GM23338 (cell line): ENCODE measurements at regions not wholly inside any gene's neighbourhood (a gene's known extent, or its start where the extent isn't known, plus 50 kb on each side); places are given as distances from the start of the nearest gene placed in this dataset.

Experiments used
- ATAC-seq: fragments of 200-7000 bp; cut with Tn5 transposase; 3 replicates; pipeline ENCODE4 v1.9.1; 2020
- DNase-seq: peaks from one replicate; pipeline ENCODE4 v3.0.0-alpha.2; 2015; ENCODE audit warnings: low spot score
- H2AFZ ChIP-seq: fragments of 200-600 bp; sonication (generic); 2 replicates; pipeline ENCODE4 v1.8.0; 2016; ENCODE audit warnings: antibody characterized with exemption, mild to moderate bottlenecking, moderate library complexity
- H3F3A ChIP-seq: fragments of 200-600 bp; sonication (generic); replicated peaks from 2 replicates; pipeline ENCODE4 v1.8.0; 2017; ENCODE audit warnings: antibody characterized with exemption, mixed run types, low read depth
- H3K27ac ChIP-seq: fragments of 200-600 bp; sonication (generic); 2 replicates; pipeline ENCODE4 v1.6.1; 2016; ENCODE audit warnings: low read depth
- H3K27me3 ChIP-seq: fragments of 200-600 bp; sonication (generic); 2 replicates; pipeline ENCODE4 v1.8.0; 2016; ENCODE audit warnings: mild to moderate bottlenecking, mixed run types, moderate library complexity; ENCODE audit not compliant: insufficient read depth
- H3K36me3 ChIP-seq: fragments of 200-600 bp; sonication (generic); 2 replicates; pipeline ENCODE4 v1.8.0; 2016; ENCODE audit warnings: mild to moderate bottlenecking; ENCODE audit not compliant: insufficient read depth
- H3K4me1 ChIP-seq: fragments of 200-600 bp; sonication (generic); 2 replicates; pipeline ENCODE4 v1.8.0; 2016; ENCODE audit warnings: mild to moderate bottlenecking, moderate library complexity; ENCODE audit not compliant: insufficient read depth
- H3K4me2 ChIP-seq: fragments of 200-600 bp; sonication (generic); 2 replicates; pipeline ENCODE4 v1.7.1; 2017; ENCODE audit warnings: mixed run types
- H3K4me3 ChIP-seq: fragments of 200-600 bp; sonication (generic); 2 replicates; pipeline ENCODE4 v1.6.1; 2016; ENCODE audit warnings: mixed run types
- H3K79me2 ChIP-seq: fragments of 200-600 bp; sonication (generic); replicated peaks from 2 replicates; pipeline ENCODE4 v1.8.0; 2017; ENCODE audit warnings: mild to moderate bottlenecking; ENCODE audit not compliant: insufficient read depth
- H3K9me2 ChIP-seq: fragments of 200-600 bp; sonication (generic); 2 replicates; pipeline ENCODE4 v1.8.0; 2017; ENCODE audit not compliant: insufficient read depth
- H4K20me1 ChIP-seq: fragments of 200-600 bp; sonication (generic); replicated peaks from 2 replicates; pipeline ENCODE4 v1.8.0; 2017; ENCODE audit warnings: mild to moderate bottlenecking; ENCODE audit not compliant: insufficient read depth
- H3K27ac Mint-ChIP-seq: 2 replicates; pipeline ENCODE4 v1.8.0; 2020; ENCODE audit warnings: inconsistent platforms, mild to moderate bottlenecking, moderate library complexity, mixed read lengths
- H3K27me3 Mint-ChIP-seq: 3 replicates; pipeline ENCODE4 v1.8.0; 2022; ENCODE audit warnings: low read depth, mild to moderate bottlenecking, moderate library complexity, mixed read lengths, inconsistent platforms; ENCODE audit not compliant: insufficient read depth, poor library complexity
- H3K36me3 Mint-ChIP-seq: 3 replicates; pipeline ENCODE4 v1.8.0; 2021; ENCODE audit warnings: low read depth, mild to moderate bottlenecking, inconsistent platforms, moderate library complexity, mixed read lengths
- H3K4me1 Mint-ChIP-seq: 3 replicates; pipeline ENCODE4 v1.8.0; 2020; ENCODE audit warnings: mild to moderate bottlenecking, inconsistent platforms, mixed read lengths
- H3K4me3 Mint-ChIP-seq: 3 replicates; pipeline ENCODE4 v1.8.0; 2021; ENCODE audit warnings: moderate library complexity, mild to moderate bottlenecking, inconsistent platforms, mixed read lengths
- H3K9me3 Mint-ChIP-seq: 3 replicates; pipeline ENCODE4 v1.8.0; 2020; ENCODE audit warnings: moderate library complexity, mild to moderate bottlenecking, inconsistent platforms, mixed read lengths
- CREB1 ChIP-seq: fragments of 250-450 bp; sonication (Bioruptor Pico); IDR thresholded peaks from 2 replicates; pipeline ENCODE4 v1.5.0; 2020; ENCODE audit warnings: low read depth, mild to moderate bottlenecking, moderate library complexity
- CTCF ChIP-seq, 2 experiments: fragments of 200-600 bp in 1 of 2; sonication (generic) in 1 of 2; conservative IDR thresholded peaks; 2 replicates each; pipeline versions ENCODE4 v1.5.1 to v1.6.1; 2016 to 2017; ENCODE audit warnings: antibody characterized with exemption in 2 of 2, low read depth in 2 of 2, mild to moderate bottlenecking in 2 of 2, moderate library complexity in 1 of 2
- ETS1 ChIP-seq: IDR thresholded peaks from 2 replicates; pipeline ENCODE4 v1.6.1; 2016; ENCODE audit warnings: antibody characterized with exemption
- EZH2 ChIP-seq: fragments of 200-600 bp; sonication (generic); IDR thresholded peaks from one replicate; pipeline ENCODE4 v1.8.0; 2017; ENCODE audit warnings: antibody characterized with exemption, mild to moderate bottlenecking, low read depth; ENCODE audit not compliant: unreplicated experiment
- EZH2phosphoT487 ChIP-seq: fragments of 200-600 bp; sonication (generic); IDR thresholded peaks from one replicate; pipeline ENCODE4 v1.8.1; 2018; ENCODE audit warnings: antibody characterized with exemption; ENCODE audit not compliant: unreplicated experiment
- JUNB ChIP-seq: IDR thresholded peaks from one replicate; pipeline ENCODE4 v1.6.1; 2016; ENCODE audit warnings: antibody characterized with exemption; ENCODE audit not compliant: unreplicated experiment
- NANOG ChIP-seq: IDR thresholded peaks from 2 replicates; pipeline ENCODE4 v1.6.1; 2016; ENCODE audit warnings: antibody characterized with exemption, borderline replicate concordance
- POLR2AphosphoS5 ChIP-seq: IDR thresholded peaks from 2 replicates; pipeline ENCODE4 v1.6.1; 2016; ENCODE audit warnings: antibody characterized with exemption, low read depth
- STAT1 ChIP-seq: IDR thresholded peaks from one replicate; pipeline ENCODE4 v1.6.1; 2016; ENCODE audit warnings: antibody characterized with exemption; ENCODE audit not compliant: unreplicated experiment
- ZNF114 ChIP-seq: fragments of 250-450 bp; sonication (Bioruptor Pico); IDR thresholded peaks from 2 replicates; pipeline ENCODE4 v1.5.0; 2020; ENCODE audit warnings: mild to moderate bottlenecking, moderate library complexity
- ZNF331 ChIP-seq: fragments of 250-450 bp; sonication (Bioruptor Pico); IDR thresholded peaks from 2 replicates; pipeline ENCODE4 v1.5.0; 2020; ENCODE audit warnings: low read depth, mild to moderate bottlenecking, moderate library complexity
- ZNF462 ChIP-seq: fragments of 250-450 bp; sonication (Bioruptor Pico); IDR thresholded peaks from 2 replicates; pipeline ENCODE4 v1.5.0; 2020; ENCODE audit warnings: mild to moderate bottlenecking, moderate library complexity
- TF ChIP-seq, protein P1 (sequence below): IDR thresholded peaks from one replicate; pipeline ENCODE4 v1.6.1; 2018; ENCODE audit warnings: antibody characterized with exemption; ENCODE audit not compliant: unreplicated experiment

- H3K4me1 ChIP-seq: no peaks in the 10 kb centered on the region
- DNase-seq (no peak), ATAC-seq (no peak)
- no peaks in the 10 kb centered on the region for H3F3A ChIP-seq
- H3K4me3 ChIP-seq: no peak overlapping the region
- no peaks in the 10 kb centered on the region for H3K9me2 ChIP-seq
- H3K27me3 ChIP-seq: no peaks in the 10 kb centered on the region
- TF ChIP-seq STAT1 (no peak), EZH2 (no peak), NANOG (no peak), CTCF (conservative IDR thresholded peaks at IDR 0.05; ENCODE audit: low read depth in 2 of 2) (no peak), POLR2AphosphoS5 (no peak), JUNB (no peak), EZH2phosphoT487 (no peak), ZNF114 (CRISPR knock-in tag) (no peak), CREB1 (CRISPR knock-in tag) (no peak), ZNF462 (CRISPR knock-in tag) (no peak), ETS1 (no peak), ZNF331 (no peak)
- TF ChIP-seq, protein P1, sequence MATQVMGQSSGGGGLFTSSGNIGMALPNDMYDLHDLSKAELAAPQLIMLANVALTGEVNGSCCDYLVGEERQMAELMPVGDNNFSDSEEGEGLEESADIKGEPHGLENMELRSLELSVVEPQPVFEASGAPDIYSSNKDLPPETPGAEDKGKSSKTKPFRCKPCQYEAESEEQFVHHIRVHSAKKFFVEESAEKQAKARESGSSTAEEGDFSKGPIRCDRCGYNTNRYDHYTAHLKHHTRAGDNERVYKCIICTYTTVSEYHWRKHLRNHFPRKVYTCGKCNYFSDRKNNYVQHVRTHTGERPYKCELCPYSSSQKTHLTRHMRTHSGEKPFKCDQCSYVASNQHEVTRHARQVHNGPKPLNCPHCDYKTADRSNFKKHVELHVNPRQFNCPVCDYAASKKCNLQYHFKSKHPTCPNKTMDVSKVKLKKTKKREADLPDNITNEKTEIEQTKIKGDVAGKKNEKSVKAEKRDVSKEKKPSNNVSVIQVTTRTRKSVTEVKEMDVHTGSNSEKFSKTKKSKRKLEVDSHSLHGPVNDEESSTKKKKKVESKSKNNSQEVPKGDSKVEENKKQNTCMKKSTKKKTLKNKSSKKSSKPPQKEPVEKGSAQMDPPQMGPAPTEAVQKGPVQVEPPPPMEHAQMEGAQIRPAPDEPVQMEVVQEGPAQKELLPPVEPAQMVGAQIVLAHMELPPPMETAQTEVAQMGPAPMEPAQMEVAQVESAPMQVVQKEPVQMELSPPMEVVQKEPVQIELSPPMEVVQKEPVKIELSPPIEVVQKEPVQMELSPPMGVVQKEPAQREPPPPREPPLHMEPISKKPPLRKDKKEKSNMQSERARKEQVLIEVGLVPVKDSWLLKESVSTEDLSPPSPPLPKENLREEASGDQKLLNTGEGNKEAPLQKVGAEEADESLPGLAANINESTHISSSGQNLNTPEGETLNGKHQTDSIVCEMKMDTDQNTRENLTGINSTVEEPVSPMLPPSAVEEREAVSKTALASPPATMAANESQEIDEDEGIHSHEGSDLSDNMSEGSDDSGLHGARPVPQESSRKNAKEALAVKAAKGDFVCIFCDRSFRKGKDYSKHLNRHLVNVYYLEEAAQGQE: no peak
- no peaks in the 10 kb centered on the region for H3K36me3 ChIP-seq
- no peaks in the 10 kb centered on the region for H3K79me2 ChIP-seq
- H3K4me3 Mint-ChIP-seq: no peak overlapping the region
- no peak overlapping the region for H3K27ac Mint-ChIP-seq
- H3K9me3 Mint-ChIP-seq: no peaks in the 10 kb centered on the region
- no peak overlapping the region for H2AFZ ChIP-seq
- peaks cover 6% of the 10 kb centered on the region for H3K4me1 Mint-ChIP-seq
- no peaks in the 10 kb centered on the region for H3K36me3 Mint-ChIP-seq
- no peak overlapping the region for H3K4me2 ChIP-seq
- H4K20me1 ChIP-seq: no peaks in the 10 kb centered on the region
- H3K27ac ChIP-seq: no peak overlapping the region
- peaks cover 8% of the 10 kb centered on the region for H3K27me3 Mint-ChIP-seq
Measured at GRCh38 chr13:111967572-111968201, 99.3 kb upstream of the SOX1 start.
